ENCODE measurements at regions not wholly inside any gene's neighbourhood (a gene's known extent, or its start where the extent isn't known, plus 50 kb on each side); places are given as distances from the start of the nearest gene placed in this dataset.

GRCh38 chr7:81244224-81244623 lies 325.4 kb upstream of the SEMA3C start:
- POLR2A ChIA-PET (ENCODE audit: partially characterized antibody), result no interaction called here
- Histone ChIP-seq H3K27me3 (replicated peaks in 1 of 4; ENCODE audit: control insufficient read depth in 3 of 4, extremely low read depth in 1 of 4, insufficient read depth in 3 of 4, low read length in 3 of 4) (no peaks in the 10 kb centered on the region), H4K5ac (ENCODE audit: insufficient read length, low read depth, low read length) (no peak overlapping the region), H2BK20ac (ENCODE audit: low read length) (no peak overlapping the region), H3K79me1 (ENCODE audit: low read depth, low read length) (no peaks in the 10 kb centered on the region), H3K4me1 (replicated peaks in 1 of 4; ENCODE audit: control insufficient read depth in 3 of 4, insufficient read depth in 4 of 4, low read length in 3 of 4) (no peaks in the 10 kb centered on the region; a peak in 2 of 7 replicates), H3K79me2 (ENCODE audit: control insufficient read depth in 1 of 2, insufficient read depth in 2 of 2, low read length in 2 of 2) (no peaks in the 10 kb centered on the region), H2BK5ac (ENCODE audit: low read depth, low read length) (no peak overlapping the region), H2BK12ac (ENCODE audit: low read depth, low read length) (no peak overlapping the region), H3K4me2 (ENCODE audit: insufficient read depth in 1 of 2, low read depth in 2 of 2, low read length in 2 of 2) (no peak overlapping the region), H3K14ac (ENCODE audit: insufficient read length) (no peak overlapping the region), H2AK5ac (ENCODE audit: low read depth, low read length) (no peak overlapping the region), H4K20me1 (replicated peaks in 1 of 2; ENCODE audit: control insufficient read depth in 1 of 2, insufficient read depth in 2 of 2, low read length in 2 of 2) (no peaks in the 10 kb centered on the region), H3K23ac (ENCODE audit: insufficient read length) (no peak overlapping the region), H3K18ac (ENCODE audit: extremely low read depth, low read length) (no peak overlapping the region), H4K91ac (replicated peaks; ENCODE audit: insufficient read length, low read length) (no peak overlapping the region), H3K56ac (replicated peaks; ENCODE audit: insufficient read length, low read depth, low read length) (no peak overlapping the region), H3K4me3 (ENCODE audit: extremely low read depth in 1 of 4, insufficient read depth in 2 of 4, low read depth in 3 of 4, low read length in 4 of 4) (no peak overlapping the region), H3K27ac (ENCODE audit: low read depth, low read length) (no peak overlapping the region), H3K23me2 (ENCODE audit: low read depth, low read length) (no peaks in the 10 kb centered on the region), H3K9me3 (ENCODE audit: insufficient read depth in 2 of 2, low read depth in 1 of 2, low read length in 1 of 2) (no peaks in the 10 kb centered on the region), H3K9ac (replicated peaks in 1 of 4; ENCODE audit: extremely low read depth in 1 of 4, low read depth in 3 of 4, low read length in 3 of 4) (no peak overlapping the region), H2BK15ac (ENCODE audit: low read length) (no peak overlapping the region), H3K4ac (replicated peaks; ENCODE audit: insufficient read length, low read depth, low read length) (no peak overlapping the region), H2AFZ (ENCODE audit: low read length) (no peak overlapping the region), H4K8ac (ENCODE audit: extremely low read depth, insufficient read depth, low read length) (no peak overlapping the region), H2BK120ac (replicated peaks; ENCODE audit: low read depth, low read length) (no peak overlapping the region), H3K36me3 (ENCODE audit: control insufficient read depth in 2 of 4, insufficient read depth in 4 of 4, low read length in 3 of 4) (no peaks in the 10 kb centered on the region)
- FAIRE-seq (no peak), DNase-seq (ENCODE audit: low read depth in 1 of 2, low spot score in 2 of 2) (no peak)
- TF ChIP-seq, protein P1, sequence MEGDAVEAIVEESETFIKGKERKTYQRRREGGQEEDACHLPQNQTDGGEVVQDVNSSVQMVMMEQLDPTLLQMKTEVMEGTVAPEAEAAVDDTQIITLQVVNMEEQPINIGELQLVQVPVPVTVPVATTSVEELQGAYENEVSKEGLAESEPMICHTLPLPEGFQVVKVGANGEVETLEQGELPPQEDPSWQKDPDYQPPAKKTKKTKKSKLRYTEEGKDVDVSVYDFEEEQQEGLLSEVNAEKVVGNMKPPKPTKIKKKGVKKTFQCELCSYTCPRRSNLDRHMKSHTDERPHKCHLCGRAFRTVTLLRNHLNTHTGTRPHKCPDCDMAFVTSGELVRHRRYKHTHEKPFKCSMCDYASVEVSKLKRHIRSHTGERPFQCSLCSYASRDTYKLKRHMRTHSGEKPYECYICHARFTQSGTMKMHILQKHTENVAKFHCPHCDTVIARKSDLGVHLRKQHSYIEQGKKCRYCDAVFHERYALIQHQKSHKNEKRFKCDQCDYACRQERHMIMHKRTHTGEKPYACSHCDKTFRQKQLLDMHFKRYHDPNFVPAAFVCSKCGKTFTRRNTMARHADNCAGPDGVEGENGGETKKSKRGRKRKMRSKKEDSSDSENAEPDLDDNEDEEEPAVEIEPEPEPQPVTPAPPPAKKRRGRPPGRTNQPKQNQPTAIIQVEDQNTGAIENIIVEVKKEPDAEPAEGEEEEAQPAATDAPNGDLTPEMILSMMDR (IDR thresholded peaks at IDR 0.05; ENCODE audit: control extremely low read depth in 1 of 3, insufficient read depth in 1 of 3, low read depth in 1 of 3, low read length in 3 of 3), result peak in 1 of 3 experiments; percentile 30; a peak in 1 of 4 replicates
- no peak for TF ChIP-seq CHD2 (IDR thresholded peaks at IDR 0.05; ENCODE audit: low read length)
- TF ChIP-seq SP2 (IDR thresholded peaks at IDR 0.05; ENCODE audit: low read length), result no peak
- TF ChIP-seq RAD21 (IDR thresholded peaks at IDR 0.05 in 1 of 2, conservative IDR thresholded peaks at IDR 0.05 in 1 of 2; ENCODE audit: low read depth in 2 of 2, low read length in 2 of 2), result peak; percentile 7 to 13; a peak in 1 of 4 replicates
- TF ChIP-seq CHD1 (IDR thresholded peaks at IDR 0.05; ENCODE audit: low read depth, low read length), result no peak
- 92% methylated on average over 3 of the region's 3 CpGs; no CpG with 5 or more reads in 1 of the 2 experiments for WGBS, 2 experiments (ENCODE audit: extremely low coverage in 1 of 2, insufficient coverage in 1 of 2, insufficient read length in 1 of 2, insufficient replicate concordance in 2 of 2, low coverage in 1 of 2, low lambda C conversion rate in 2 of 2, missing lambda C conversion rate in 1 of 2)
- CTCF ChIA-PET (ENCODE audit: partially characterized antibody), result interaction anchor here (0.9 kb wide), 1 partner anchor 9 kb away, joined by 3 read pairs; no protein-coding TSS in a partner anchor
